ENCODE measurements at regions not wholly inside any gene's neighbourhood (a gene's known extent, or its start where the extent isn't known, plus 50 kb on each side); places are given as distances from the start of the nearest gene placed in this dataset.
"Not testable (repeated sequence)": the region's sequence is repeated elsewhere in the genome, so short reads cannot be mapped to it uniquely, and the experiment has no call there.

DNA sequence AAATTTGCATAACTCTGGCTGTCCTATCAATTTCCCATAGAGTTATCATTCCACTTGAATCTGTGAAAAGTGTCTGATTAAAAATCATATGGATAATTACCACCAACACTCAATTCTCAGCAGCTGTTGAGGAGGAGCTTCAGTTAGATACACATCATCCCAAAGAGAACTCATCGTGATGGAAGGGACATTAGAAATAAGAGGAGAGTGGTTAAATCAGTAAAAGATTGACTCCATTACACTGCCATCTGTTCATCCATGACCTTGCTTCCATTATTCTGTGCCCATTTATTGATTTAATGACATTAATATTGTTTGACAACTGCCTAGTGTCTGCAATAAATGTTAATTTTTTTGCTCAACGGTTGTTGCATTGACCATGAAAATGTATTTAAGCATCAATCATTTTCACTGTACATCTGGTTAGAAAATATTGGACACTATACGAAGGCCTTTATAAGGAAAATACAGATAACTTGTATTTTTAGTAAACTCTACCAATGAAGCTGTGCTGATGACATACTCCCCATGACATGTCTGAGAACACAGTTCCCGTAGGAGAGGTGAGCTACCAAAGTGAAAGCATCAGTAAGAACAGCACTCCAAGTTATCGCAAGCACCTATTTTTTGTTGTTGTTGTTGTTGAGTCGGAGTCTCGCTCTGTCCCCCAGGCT is 152.7 kb downstream of the SPATA31A6 start:
- 90% methylated on average over 7 of the region's 7 CpGs for WGBS (ENCODE audit: low lambda C conversion rate, missing lambda C conversion rate)
- H4K20me1 ChIP-seq (ENCODE audit: insufficient read depth, poor library complexity, severe bottlenecking) = not testable (repeated sequence)

DNA sequence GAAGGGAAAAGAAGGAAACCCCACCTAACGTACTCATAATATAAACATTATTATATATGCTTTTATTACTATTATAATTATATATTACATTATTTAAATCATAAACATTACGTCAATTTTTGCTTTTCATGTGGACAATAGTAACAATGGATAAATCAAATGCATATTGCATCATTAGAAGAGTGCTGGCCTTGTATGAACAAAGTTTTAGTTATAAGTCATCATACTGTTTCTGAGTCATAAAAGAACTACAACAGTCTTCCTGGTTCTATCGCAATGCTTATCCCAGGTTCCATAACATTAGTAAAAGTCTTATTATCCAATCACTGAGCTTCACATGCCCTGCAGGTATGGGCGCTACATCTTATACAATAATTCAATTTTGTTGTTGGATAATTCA is 154.8 kb downstream of the SPATA31A6 start:
- not testable (repeated sequence) for H3K4me3 ChIP-seq; DNase-seq (ENCODE audit: low spot score)
- 89% methylated on average over 4 of the region's 4 CpGs for WGBS (ENCODE audit: low lambda C conversion rate, missing lambda C conversion rate)

More for the DNA sequence above, 152.7 kb downstream of the SPATA31A6 start:
- not testable (repeated sequence) for H3K36me3 ChIP-seq (replicated peaks; ENCODE audit: insufficient read depth, low read depth); H3K4me2 ChIP-seq; DNase-seq (ENCODE audit: low spot score); H3K79me2 ChIP-seq; H3K27ac ChIP-seq; H3K4me1 ChIP-seq (ENCODE audit: insufficient read depth); H3K4me3 ChIP-seq; H3K27me3 ChIP-seq; H3K9me2 ChIP-seq (replicated peaks; ENCODE audit: insufficient read depth); H3K9me3 ChIP-seq (ENCODE audit: low read depth); H2AFZ ChIP-seq

GRCh38 chr9:42339671-42340434 is 156.4 kb downstream of the SPATA31A6 start:
- H3K27ac ChIP-seq; H3K4me1 ChIP-seq (ENCODE audit: insufficient read depth); H3K9me3 ChIP-seq (ENCODE audit: low read depth); H3K79me2 ChIP-seq; H2AFZ ChIP-seq; H3K36me3 ChIP-seq (replicated peaks; ENCODE audit: insufficient read depth, low read depth); DNase-seq (ENCODE audit: low spot score); H3K9me2 ChIP-seq (replicated peaks; ENCODE audit: insufficient read depth); H3K4me3 ChIP-seq; H3K27me3 ChIP-seq; H4K20me1 ChIP-seq (ENCODE audit: insufficient read depth, poor library complexity, severe bottlenecking); H3K4me2 ChIP-seq: not testable (repeated sequence)
- 92% methylated on average over 2 of the region's 2 CpGs for WGBS (ENCODE audit: low lambda C conversion rate, missing lambda C conversion rate)

More for the DNA sequence above, 154.8 kb downstream of the SPATA31A6 start:
- H4K20me1 ChIP-seq (ENCODE audit: insufficient read depth, poor library complexity, severe bottlenecking); H3K27me3 ChIP-seq; H3K27ac ChIP-seq; H3K79me2 ChIP-seq; H3K9me2 ChIP-seq (replicated peaks; ENCODE audit: insufficient read depth); H3K4me1 ChIP-seq (ENCODE audit: insufficient read depth); H2AFZ ChIP-seq; H3K36me3 ChIP-seq (replicated peaks; ENCODE audit: insufficient read depth, low read depth); H3K9me3 ChIP-seq (ENCODE audit: low read depth); H3K4me2 ChIP-seq: not testable (repeated sequence)

- H3K27me3 ChIP-seq; DNase-seq (ENCODE audit: low spot score); H3K4me1 ChIP-seq (ENCODE audit: insufficient read depth); H2AFZ ChIP-seq; H3K27ac ChIP-seq; H3K79me2 ChIP-seq; H3K9me2 ChIP-seq (replicated peaks; ENCODE audit: insufficient read depth); H4K20me1 ChIP-seq (ENCODE audit: insufficient read depth, poor library complexity, severe bottlenecking); H3K9me3 ChIP-seq (ENCODE audit: low read depth); H3K36me3 ChIP-seq (replicated peaks; ENCODE audit: insufficient read depth, low read depth); H3K4me2 ChIP-seq; H3K4me3 ChIP-seq: not testable (repeated sequence)
Measured at GRCh38 chr9:42340435-42340723, 156.9 kb downstream of the SPATA31A6 start.

DNA sequence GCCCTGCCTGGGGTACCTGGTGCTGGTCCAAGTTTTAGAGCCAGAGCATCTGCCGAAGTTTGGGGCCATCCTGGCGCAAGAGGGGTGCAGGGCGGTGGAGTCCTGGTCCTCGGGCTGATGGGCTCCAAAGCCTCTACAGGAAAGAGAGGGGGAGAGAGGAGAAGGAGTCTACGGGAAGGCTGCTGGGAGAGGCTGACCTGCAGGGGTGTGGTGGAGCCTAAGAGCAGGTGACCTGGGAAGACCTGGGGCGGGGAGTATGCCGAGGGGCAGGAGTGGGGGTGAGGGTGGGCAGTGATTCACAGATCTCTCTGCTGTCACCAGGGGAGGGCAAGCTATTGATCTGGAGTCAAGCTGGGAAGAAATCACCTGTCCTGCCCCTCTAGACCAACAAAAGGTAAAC is 158.4 kb downstream of the SPATA31A6 start:
- H3K36me3 ChIP-seq (replicated peaks; ENCODE audit: insufficient read depth, low read depth); H3K4me1 ChIP-seq (ENCODE audit: insufficient read depth); DNase-seq (ENCODE audit: low spot score); H3K27me3 ChIP-seq; H3K27ac ChIP-seq; H3K9me3 ChIP-seq (ENCODE audit: low read depth); H3K4me2 ChIP-seq; H3K79me2 ChIP-seq; H3K9me2 ChIP-seq (replicated peaks; ENCODE audit: insufficient read depth); H4K20me1 ChIP-seq (ENCODE audit: insufficient read depth, poor library complexity, severe bottlenecking); H3K4me3 ChIP-seq; H2AFZ ChIP-seq: not testable (repeated sequence)
- WGBS (ENCODE audit: low lambda C conversion rate, missing lambda C conversion rate) = 89% methylated on average over 6 of the region's 7 CpGs

DNA sequence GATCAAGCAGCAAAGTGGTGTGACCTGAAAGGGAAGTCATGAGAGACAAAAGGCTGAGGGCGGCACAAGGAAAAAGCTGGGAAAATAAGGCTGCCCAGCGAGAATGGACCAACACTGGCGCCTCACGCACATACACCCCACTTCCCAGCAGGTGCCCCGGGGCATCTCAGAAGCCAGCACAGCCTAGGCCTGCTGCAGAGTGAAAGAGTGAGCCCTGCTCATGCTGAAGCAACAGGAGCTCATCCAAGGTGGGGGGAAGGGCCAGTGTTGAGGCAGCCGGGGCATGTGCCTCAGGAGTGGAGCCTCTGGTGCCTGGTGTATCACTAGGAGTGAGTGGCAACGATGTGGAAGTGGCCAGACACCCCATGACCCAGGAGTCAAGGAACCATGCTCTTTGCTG is 158.8 kb downstream of the SPATA31A6 start:
- not testable (repeated sequence) for DNase-seq (ENCODE audit: low spot score); H3K27me3 ChIP-seq; H3K27ac ChIP-seq; H3K79me2 ChIP-seq; H2AFZ ChIP-seq; H3K4me2 ChIP-seq; H3K4me1 ChIP-seq (ENCODE audit: insufficient read depth); H3K4me3 ChIP-seq; H3K9me3 ChIP-seq (ENCODE audit: low read depth); H4K20me1 ChIP-seq (ENCODE audit: insufficient read depth, poor library complexity, severe bottlenecking); H3K36me3 ChIP-seq (replicated peaks; ENCODE audit: insufficient read depth, low read depth); H3K9me2 ChIP-seq (replicated peaks; ENCODE audit: insufficient read depth)
- 82% methylated on average over 6 of the region's 7 CpGs for WGBS (ENCODE audit: low lambda C conversion rate, missing lambda C conversion rate)

GRCh38 chr9:42344508-42344907 is 161.0 kb downstream of the SPATA31A6 start:
- 93% methylated on average over 6 of the region's 6 CpGs for WGBS (ENCODE audit: low lambda C conversion rate, missing lambda C conversion rate)
- H3K4me1 ChIP-seq (ENCODE audit: insufficient read depth); H3K27me3 ChIP-seq; H3K9me2 ChIP-seq (replicated peaks; ENCODE audit: insufficient read depth); DNase-seq (ENCODE audit: low spot score); H3K27ac ChIP-seq; H3K4me3 ChIP-seq; H2AFZ ChIP-seq; H3K79me2 ChIP-seq; H3K4me2 ChIP-seq; H3K36me3 ChIP-seq (replicated peaks; ENCODE audit: insufficient read depth, low read depth); H4K20me1 ChIP-seq (ENCODE audit: insufficient read depth, poor library complexity, severe bottlenecking); H3K9me3 ChIP-seq (ENCODE audit: low read depth): not testable (repeated sequence)

DNA sequence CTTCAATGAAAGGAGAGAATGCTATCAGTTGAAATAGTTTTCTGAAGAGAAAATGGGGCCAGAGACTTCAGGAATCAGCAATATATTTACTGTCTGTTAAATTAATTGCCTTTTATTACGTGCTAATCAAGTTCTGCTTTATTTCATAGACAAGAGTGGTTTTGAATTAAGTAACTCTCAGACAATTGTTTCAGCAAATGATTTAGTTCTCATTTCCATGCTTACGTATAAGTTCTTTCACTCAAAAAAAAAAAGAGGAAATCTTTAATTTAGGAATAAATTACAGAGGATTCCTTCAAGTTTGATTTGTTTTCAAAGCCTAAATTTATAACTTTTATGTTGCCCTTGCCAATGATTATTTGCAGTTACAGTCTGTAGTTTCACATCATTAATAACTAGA is 163.5 kb downstream of the SPATA31A6 start:
- H3K9me2 ChIP-seq (replicated peaks; ENCODE audit: insufficient read depth); H3K79me2 ChIP-seq; H3K4me1 ChIP-seq (ENCODE audit: insufficient read depth); H3K27ac ChIP-seq; H2AFZ ChIP-seq; DNase-seq (ENCODE audit: low spot score); H3K27me3 ChIP-seq; H4K20me1 ChIP-seq (ENCODE audit: insufficient read depth, poor library complexity, severe bottlenecking); H3K4me3 ChIP-seq; H3K9me3 ChIP-seq (ENCODE audit: low read depth); H3K4me2 ChIP-seq; H3K36me3 ChIP-seq (replicated peaks; ENCODE audit: insufficient read depth, low read depth): not testable (repeated sequence)
- WGBS (ENCODE audit: low lambda C conversion rate, missing lambda C conversion rate) = 88% methylated on average over 2 of the region's 2 CpGs

DNA sequence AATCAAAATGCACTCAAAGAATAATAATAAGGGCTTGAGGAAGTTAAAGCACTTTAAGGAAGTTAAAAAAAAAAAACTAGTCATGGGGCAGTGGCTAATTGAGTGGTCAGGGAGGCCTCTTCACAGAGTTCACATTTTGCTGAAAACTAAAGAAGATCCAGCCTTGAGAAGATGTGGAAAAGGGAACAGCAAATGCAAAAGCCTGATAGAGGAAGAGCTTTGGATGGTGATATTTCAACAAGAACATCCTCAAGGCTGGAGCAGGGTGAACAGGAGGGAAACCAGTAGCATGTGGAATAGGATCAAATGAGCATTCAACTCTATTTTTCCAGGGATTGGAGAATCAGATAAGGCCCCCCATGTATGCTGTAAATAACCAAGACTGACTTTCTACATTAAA is 165.7 kb downstream of the SPATA31A6 start:
- not testable (repeated sequence) for H3K9me3 ChIP-seq (ENCODE audit: low read depth); H3K4me1 ChIP-seq (ENCODE audit: insufficient read depth); DNase-seq (ENCODE audit: low spot score); H3K36me3 ChIP-seq (replicated peaks; ENCODE audit: insufficient read depth, low read depth); H3K79me2 ChIP-seq; H3K9me2 ChIP-seq (replicated peaks; ENCODE audit: insufficient read depth); H4K20me1 ChIP-seq (ENCODE audit: insufficient read depth, poor library complexity, severe bottlenecking); H3K27me3 ChIP-seq; H3K27ac ChIP-seq; H3K4me3 ChIP-seq; H2AFZ ChIP-seq; H3K4me2 ChIP-seq

All from hepatocyte (in vitro differentiated cells).